Breast epithelium (tissue), 3 donors: ENCODE measurements at regions not wholly inside any gene's neighbourhood (a gene's known extent, or its start where the extent isn't known, plus 50 kb on each side); places are given as distances from the start of the nearest gene placed in this dataset.

Source experiments
- CTCF ChIP-seq, 3 donors: fragments of 450-650 bp; IDR thresholded peaks; one replicate each; pipeline ENCODE4 v1.5.1; 2016 to 2017; ENCODE audit warnings: antibody characterized with exemption in 3 of 3, mild to moderate bottlenecking in 3 of 3, moderate library complexity in 3 of 3
- POLR2A ChIP-seq: fragments of 450-650 bp; IDR thresholded peaks from one replicate; pipeline ENCODE4 v1.6.1; 2016; ENCODE audit warnings: antibody characterized with exemption, mild to moderate bottlenecking, moderate library complexity
- POLR2AphosphoS5 ChIP-seq, 3 donors: sonication (generic); formaldehyde crosslinking; IDR thresholded peaks; one replicate each; pipeline ENCODE4 v1.6.1; 2017; ENCODE audit warnings: antibody characterized with exemption in 3 of 3

- no peak for TF ChIP-seq CTCF (IDR thresholded peaks at IDR 0.05)
- TF ChIP-seq POLR2A: no peak
- no peak for TF ChIP-seq POLR2AphosphoS5 (IDR thresholded peaks at IDR 0.05)
These were observed 361.5 kb upstream of the SEMA6D start for GRCh38 chr15:47355759-47356158.
